Frontal cortex (tissue), 3 donors: ENCODE measurements at regions not wholly inside any gene's neighbourhood (a gene's known extent, or its start where the extent isn't known, plus 50 kb on each side); places are given as distances from the start of the nearest gene placed in this dataset.
"Not testable (repeated sequence)": the region's sequence is repeated elsewhere in the genome, so short reads cannot be mapped to it uniquely, and the experiment has no call there.

Experiments used
- DNase-seq, 2 donors: peaks; one replicate each; pipeline ENCODE4 v3.0.0; 2012; ENCODE audit warnings: low spot score in 2 of 2
- FAIRE-seq: peaks from 2 replicates; lab custom pipeline; 2012; peaks lifted over from hg19 to GRCh38; lab: Jason Lieb, UNC
- donor health status: control.
- donor health status: control.
- donor health status: control.

GRCh38 chr22:46039535-46039934, 62.6 kb upstream of the WNT7B start:
- DNase-seq (no peak), FAIRE-seq (no peak)

GRCh38 chr22:46040471-46041465, 63.8 kb upstream of the WNT7B start:
- no peak for DNase-seq
- no peak for FAIRE-seq

DNA sequence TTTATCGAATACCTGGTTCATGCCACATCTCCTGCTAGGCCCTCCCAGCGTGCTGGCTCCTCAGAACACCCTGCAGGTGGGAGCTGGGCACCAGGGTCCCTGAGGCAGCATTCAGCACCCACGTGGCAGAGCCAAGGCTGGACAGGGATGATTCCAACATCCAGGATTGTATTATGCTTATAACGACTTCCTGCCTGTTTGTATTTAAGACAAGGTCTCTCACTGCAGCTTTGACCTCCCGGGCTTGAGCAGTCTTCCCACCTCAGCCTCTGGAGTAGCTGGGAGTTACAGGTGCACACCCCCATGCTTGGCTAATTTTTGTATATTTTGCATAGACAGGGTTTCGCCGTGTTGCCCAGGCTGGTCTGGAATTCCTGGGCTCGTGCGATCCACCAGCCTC, 64.7 kb upstream of the WNT7B start:
- FAIRE-seq (no peak), DNase-seq (no peak)

GRCh38 chr22:46042786-46043185, 65.8 kb upstream of the WNT7B start:
- FAIRE-seq (no peak), DNase-seq (no peak)

DNA sequence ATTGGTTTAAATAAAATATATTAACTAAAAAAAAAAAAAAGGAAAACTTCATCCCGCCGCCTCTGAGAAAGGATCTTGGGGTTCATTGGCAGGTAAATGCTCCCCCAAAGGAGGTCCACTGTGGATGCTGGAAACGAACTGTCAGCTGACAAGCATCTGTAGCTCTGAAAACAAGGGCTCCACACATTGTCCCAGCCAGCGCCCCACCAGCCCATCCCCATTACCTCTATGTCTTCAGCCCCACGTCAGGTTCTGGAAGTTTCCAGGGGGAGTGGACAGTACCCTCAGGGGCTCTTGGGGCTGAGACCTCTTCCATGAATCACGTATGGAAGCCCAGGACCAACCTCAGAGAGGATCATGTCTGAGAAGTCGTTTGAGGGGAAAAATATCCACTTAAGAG, 66.4 kb upstream of the WNT7B start:
- DNase-seq: no peak
- no peak for FAIRE-seq

DNA sequence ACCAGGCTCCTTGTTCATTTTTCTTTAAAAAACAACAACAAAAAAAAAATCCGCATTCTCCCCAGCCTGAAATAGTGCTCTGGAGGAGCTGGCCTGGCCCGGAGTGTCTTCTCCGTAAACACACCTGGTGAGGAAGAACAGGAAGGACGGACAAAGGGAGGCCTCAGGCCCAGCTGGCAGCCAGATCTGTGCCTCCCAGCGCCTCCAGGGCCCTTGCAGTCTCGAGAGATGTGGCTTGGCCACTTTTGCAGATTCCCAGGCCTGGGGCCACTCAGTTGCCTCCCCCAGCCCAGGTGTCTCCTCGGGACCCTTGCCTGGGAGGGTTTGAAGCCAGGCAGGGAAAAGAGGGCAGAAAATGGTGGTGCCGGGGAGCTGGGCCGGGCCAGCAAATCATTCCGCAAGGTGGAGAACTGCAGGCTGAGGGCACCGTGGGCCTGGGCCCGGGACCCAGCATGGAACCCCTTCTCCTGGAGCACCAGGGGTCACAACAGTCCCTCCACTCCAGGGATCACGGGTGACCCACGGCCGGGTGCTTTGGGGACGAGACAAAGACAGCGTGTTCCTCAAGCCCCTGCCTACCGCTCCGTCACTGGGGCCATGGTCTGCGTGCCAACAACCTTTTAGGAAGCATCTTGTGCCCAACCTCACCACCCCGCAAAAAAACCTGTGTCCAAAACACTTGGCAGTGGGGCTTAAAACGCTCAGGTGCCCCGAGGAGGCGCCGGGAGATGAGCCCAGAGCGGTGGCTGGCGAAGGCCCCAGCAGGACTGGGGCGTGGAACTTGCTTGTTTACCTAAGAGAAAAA, 67.1 kb upstream of the WNT7B start:
- DNase-seq: no peak

DNA sequence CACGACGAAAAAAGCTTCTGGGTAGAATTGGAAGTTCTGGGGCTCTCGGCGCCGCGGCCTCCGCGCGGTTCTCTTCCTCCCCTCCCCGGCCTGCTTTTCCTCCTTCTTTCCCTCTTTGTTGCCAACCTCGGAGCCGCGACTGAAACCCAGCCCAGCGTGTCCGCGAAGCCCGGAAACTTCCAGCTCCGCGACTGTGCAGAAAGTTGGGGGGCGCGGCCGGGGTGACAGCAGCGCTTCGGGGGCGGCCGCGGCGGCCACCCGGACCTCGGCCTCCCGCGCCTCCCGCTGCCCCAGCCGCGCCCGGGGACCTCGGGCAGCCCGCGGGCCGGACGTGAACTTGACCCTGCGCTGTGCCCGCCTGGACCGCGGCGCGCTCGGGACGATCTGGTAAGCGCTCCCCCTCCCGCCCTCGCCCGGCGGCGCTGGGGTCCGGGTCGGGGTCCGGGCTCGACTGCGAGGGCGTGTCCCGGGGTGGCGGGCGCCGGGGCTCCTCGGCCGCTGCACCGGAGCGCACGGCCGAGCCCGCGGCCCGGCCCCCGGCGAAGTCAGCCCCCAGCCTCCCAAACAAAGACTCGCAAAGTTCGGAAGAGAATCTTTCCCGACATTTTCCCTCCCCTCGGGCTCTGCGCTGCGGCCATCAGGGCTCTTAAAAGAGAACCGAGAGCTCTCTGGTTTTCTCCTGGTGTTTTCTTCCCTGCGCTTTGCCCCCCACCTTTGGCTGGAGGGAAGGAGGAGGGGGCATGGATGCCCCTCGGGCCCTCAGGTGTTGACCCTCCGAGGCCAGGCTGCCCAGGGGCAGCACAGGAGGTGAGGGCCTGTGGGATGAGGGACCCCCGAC, 67.9 kb upstream of the WNT7B start:
- DNase-seq (no peak), FAIRE-seq (no peak)

More for the DNA sequence above, 67.1 kb upstream of the WNT7B start:
- no peak for FAIRE-seq

- FAIRE-seq: no peak
- no peak for DNase-seq
Measured at GRCh38 chr22:46045459-46046298, 68.7 kb upstream of the WNT7B start.

GRCh38 chr22:46046299-46046685, 69.3 kb upstream of the WNT7B start:
- DNase-seq: no peak
- FAIRE-seq: no peak

- no peak for DNase-seq
- FAIRE-seq: no peak
Measured at GRCh38 chr22:46047226-46047625, 70.3 kb upstream of the WNT7B start.

- DNase-seq: no peak
- FAIRE-seq: no peak
Measured at GRCh38 chr22:46047841-46048595, 71.1 kb upstream of the WNT7B start.

GRCh38 chr22:46048661-46049060, 71.7 kb upstream of the WNT7B start:
- not testable (repeated sequence) for FAIRE-seq, DNase-seq

DNA sequence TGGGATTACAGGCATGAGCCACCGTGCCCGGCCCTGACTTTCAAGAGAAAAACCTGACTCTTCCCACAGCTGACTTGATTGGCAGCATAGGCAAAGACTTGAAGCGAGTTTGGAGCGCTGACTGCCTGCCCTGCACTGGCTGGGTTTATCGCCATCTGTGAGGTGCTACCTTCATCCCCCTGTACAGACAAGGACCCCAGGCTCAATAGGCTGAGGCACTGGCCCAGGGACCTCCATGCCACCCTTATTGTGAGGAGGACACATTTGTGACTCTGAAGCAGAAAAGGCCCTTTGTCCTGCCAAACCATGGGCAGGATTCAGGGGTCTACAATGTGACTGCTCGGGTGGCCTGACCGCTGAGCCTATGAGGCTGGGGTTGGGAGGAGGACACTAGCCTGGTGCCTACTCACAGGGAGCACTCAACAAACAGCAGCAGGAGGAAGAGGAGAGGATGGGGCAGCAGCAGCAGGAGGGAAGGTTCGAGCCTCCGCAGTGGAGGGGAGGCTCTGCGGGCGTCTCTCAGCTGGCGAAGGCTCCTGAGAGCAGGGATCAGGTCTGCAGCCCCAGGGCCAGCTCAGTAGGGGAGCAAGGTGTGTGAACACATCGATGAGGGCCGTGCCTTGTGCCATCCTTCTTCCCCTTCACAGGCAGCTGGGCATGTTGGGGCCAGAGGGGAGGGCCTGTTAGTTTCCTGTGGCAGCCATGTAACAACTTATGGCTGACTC, 72.9 kb upstream of the WNT7B start:
- no peak for FAIRE-seq
- no peak for DNase-seq

GRCh38 chr22:46050451-46050845, 73.5 kb upstream of the WNT7B start:
- no peak for DNase-seq
- no peak for FAIRE-seq

GRCh38 chr22:46050916-46051614, 74.1 kb upstream of the WNT7B start:
- FAIRE-seq (no peak), DNase-seq (no peak)

GRCh38 chr22:46051646-46052045, 74.7 kb upstream of the WNT7B start:
- no peak for FAIRE-seq
- no peak for DNase-seq

DNA sequence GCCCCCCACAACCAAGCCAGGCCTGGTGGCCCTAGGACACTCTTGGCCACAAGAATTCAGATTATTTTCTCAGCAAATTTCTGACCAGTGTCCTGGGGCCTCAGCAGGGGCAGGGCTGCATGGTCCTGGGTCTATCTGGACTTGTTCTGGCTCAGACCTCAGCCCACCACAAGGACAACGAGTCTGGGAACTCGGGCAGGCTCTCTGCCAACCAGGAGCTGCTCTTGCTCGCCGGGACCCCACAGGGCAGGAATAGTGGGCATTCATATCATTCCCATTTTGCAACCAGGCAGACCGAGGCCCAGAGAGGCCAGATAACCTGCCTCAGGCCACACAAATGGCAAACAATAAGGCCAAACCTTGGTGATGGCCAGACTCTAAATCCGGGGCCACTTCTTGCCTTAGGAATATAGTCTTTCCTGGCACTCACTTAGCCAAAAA, 75.4 kb upstream of the WNT7B start:
- DNase-seq (no peak), FAIRE-seq (no peak)
